ENCODE measurements at regions not wholly inside any gene's neighbourhood (a gene's known extent, or its start where the extent isn't known, plus 50 kb on each side); places are given as distances from the start of the nearest gene placed in this dataset.

GRCh38 chr13:86066611-86067365 lies 267.6 kb upstream of the SLITRK6 start:
- DNase-seq (ENCODE audit: low read depth) = no peak
- H3K4me3 ChIP-seq (ENCODE audit: low read depth, low read length) = no peak overlapping the region
- TF ChIP-seq, protein P1, sequence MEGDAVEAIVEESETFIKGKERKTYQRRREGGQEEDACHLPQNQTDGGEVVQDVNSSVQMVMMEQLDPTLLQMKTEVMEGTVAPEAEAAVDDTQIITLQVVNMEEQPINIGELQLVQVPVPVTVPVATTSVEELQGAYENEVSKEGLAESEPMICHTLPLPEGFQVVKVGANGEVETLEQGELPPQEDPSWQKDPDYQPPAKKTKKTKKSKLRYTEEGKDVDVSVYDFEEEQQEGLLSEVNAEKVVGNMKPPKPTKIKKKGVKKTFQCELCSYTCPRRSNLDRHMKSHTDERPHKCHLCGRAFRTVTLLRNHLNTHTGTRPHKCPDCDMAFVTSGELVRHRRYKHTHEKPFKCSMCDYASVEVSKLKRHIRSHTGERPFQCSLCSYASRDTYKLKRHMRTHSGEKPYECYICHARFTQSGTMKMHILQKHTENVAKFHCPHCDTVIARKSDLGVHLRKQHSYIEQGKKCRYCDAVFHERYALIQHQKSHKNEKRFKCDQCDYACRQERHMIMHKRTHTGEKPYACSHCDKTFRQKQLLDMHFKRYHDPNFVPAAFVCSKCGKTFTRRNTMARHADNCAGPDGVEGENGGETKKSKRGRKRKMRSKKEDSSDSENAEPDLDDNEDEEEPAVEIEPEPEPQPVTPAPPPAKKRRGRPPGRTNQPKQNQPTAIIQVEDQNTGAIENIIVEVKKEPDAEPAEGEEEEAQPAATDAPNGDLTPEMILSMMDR (IDR thresholded peaks at IDR 0.05; ENCODE audit: insufficient read depth, low read depth, low read length, missing control alignments) = no peak

- no peak overlapping the region for H3K4me3 ChIP-seq (ENCODE audit: low read depth, low read length)
- DNase-seq (ENCODE audit: low read depth) = no peak
- TF ChIP-seq, protein P1 (IDR thresholded peaks at IDR 0.05; ENCODE audit: insufficient read depth, low read depth, low read length, missing control alignments) = no peak
These were observed 252.9 kb upstream of the SLITRK6 start for GRCh38 chr13:86052141-86052540.

- TF ChIP-seq, protein P1 (IDR thresholded peaks at IDR 0.05; ENCODE audit: insufficient read depth, low read depth, low read length, missing control alignments) = no peak
- H3K4me3 ChIP-seq (ENCODE audit: low read depth, low read length) = no peak overlapping the region
- no peak for DNase-seq (ENCODE audit: low read depth)
These were observed 252.2 kb upstream of the SLITRK6 start for GRCh38 chr13:86051134-86052103.

GRCh38 chr13:86038490-86038889 lies 239.3 kb upstream of the SLITRK6 start:
- DNase-seq (ENCODE audit: low read depth) = no peak
- TF ChIP-seq, protein P1 (IDR thresholded peaks at IDR 0.05; ENCODE audit: insufficient read depth, low read depth, low read length, missing control alignments) = no peak
- no peak overlapping the region for H3K4me3 ChIP-seq (ENCODE audit: low read depth, low read length)

- no peak for DNase-seq (ENCODE audit: low read depth)
- H3K4me3 ChIP-seq (ENCODE audit: low read depth, low read length) = no peak overlapping the region
- TF ChIP-seq, protein P1 (IDR thresholded peaks at IDR 0.05; ENCODE audit: insufficient read depth, low read depth, low read length, missing control alignments) = no peak
These were observed 221.3 kb upstream of the SLITRK6 start for GRCh38 chr13:86020351-86021002.

- TF ChIP-seq, protein P1 (IDR thresholded peaks at IDR 0.05; ENCODE audit: insufficient read depth, low read depth, low read length, missing control alignments) = no peak
- DNase-seq (ENCODE audit: low read depth) = no peak
- no peak overlapping the region for H3K4me3 ChIP-seq (ENCODE audit: low read depth, low read length)
These were observed 207.1 kb upstream of the SLITRK6 start for GRCh38 chr13:86006317-86006716.
